ENCODE measurements at regions not wholly inside any gene's neighbourhood (a gene's known extent, or its start where the extent isn't known, plus 50 kb on each side); places are given as distances from the start of the nearest gene placed in this dataset. TPM values are rescaled to one million over a fixed set of nuclear protein-coding genes. Genes with fewer than 3 reads are reported as not detected.

- Histone ChIP-seq H3K79me2 (no peaks in the 10 kb centered on the region), H3K27ac (no peak overlapping the region), H3K27me3 (no peaks in the 10 kb centered on the region), H2AFZ (no peak overlapping the region), H3K4me2 (no peak overlapping the region), H3K9me3 (ENCODE audit: low read depth) (peaks cover 4% of the 10 kb centered on the region), H4K20me1 (ENCODE audit: insufficient read depth, poor library complexity, severe bottlenecking) (no peaks in the 10 kb centered on the region), H3K4me1 (ENCODE audit: insufficient read depth) (no peaks in the 10 kb centered on the region), H3K36me3 (replicated peaks; ENCODE audit: insufficient read depth, low read depth) (no peaks in the 10 kb centered on the region), H3K4me3 (no peak overlapping the region), H3K9me2 (replicated peaks; ENCODE audit: insufficient read depth) (no peaks in the 10 kb centered on the region)
- TF ChIP-seq EZH2 (IDR thresholded peaks at IDR 0.05; ENCODE audit: borderline replicate concordance), result no peak
- no peak for TF ChIP-seq CTCF (IDR thresholded peaks at IDR 0.05; ENCODE audit: poor library complexity)
- no peak for TF ChIP-seq EZH2phosphoT487 (IDR thresholded peaks at IDR 0.05; ENCODE audit: low read depth, severe bottlenecking, unreplicated experiment)
- 86% methylated on average over 3 of the region's 3 CpGs for WGBS (ENCODE audit: low lambda C conversion rate, missing lambda C conversion rate)
- DNase-seq (ENCODE audit: low spot score), result no peak
These were observed 55.2 kb upstream of the GYPC start for GRCh38 chr2:126600742-126601141.

GRCh38 chr2:126602334-126602733 lies 53.6 kb upstream of the GYPC start:
- TF ChIP-seq EZH2phosphoT487 (IDR thresholded peaks at IDR 0.05; ENCODE audit: low read depth, severe bottlenecking, unreplicated experiment) (no peak), CTCF (IDR thresholded peaks at IDR 0.05; ENCODE audit: poor library complexity) (no peak), EZH2 (IDR thresholded peaks at IDR 0.05; ENCODE audit: borderline replicate concordance) (no peak)

More at GRCh38 chr2:126602334-126602733, 53.6 kb upstream of the GYPC start:
- 77% methylated on average over 2 of the region's 2 CpGs for WGBS (ENCODE audit: low lambda C conversion rate, missing lambda C conversion rate)
- Histone ChIP-seq H3K36me3 (replicated peaks; ENCODE audit: insufficient read depth, low read depth) (no peaks in the 10 kb centered on the region), H3K4me3 (no peak overlapping the region), H3K9me2 (replicated peaks; ENCODE audit: insufficient read depth) (no peaks in the 10 kb centered on the region), H3K4me1 (ENCODE audit: insufficient read depth) (no peaks in the 10 kb centered on the region), H2AFZ (no peak overlapping the region), H3K79me2 (no peaks in the 10 kb centered on the region), H3K27ac (no peak overlapping the region), H3K4me2 (no peak overlapping the region), H3K9me3 (ENCODE audit: low read depth) (peaks cover 4% of the 10 kb centered on the region), H3K27me3 (no peaks in the 10 kb centered on the region), H4K20me1 (ENCODE audit: insufficient read depth, poor library complexity, severe bottlenecking) (no peaks in the 10 kb centered on the region)
- DNase-seq (ENCODE audit: low spot score), result no peak

Small RNAs in the stretch of these regions (small RNA-seq; reads per million reads assigned to genes)
- not detected for gene AC097499.1
- gene RNU6-259P, result not detected
